RPMI8226 (cell line): ENCODE measurements at regions not wholly inside any gene's neighbourhood (a gene's known extent, or its start where the extent isn't known, plus 50 kb on each side); places are given as distances from the start of the nearest gene placed in this dataset.
A peak's percentile ranks its signal among the peaks of the same experiment; 100 is the strongest.

Source experiments
- DNase-seq: peaks from one replicate; pipeline ENCODE4 v3.0.0-alpha.2; 2015

- no peak for DNase-seq
Observed at GRCh38 chr1:207971331-207972219, 60.6 kb upstream of the CD34 start.

DNA sequence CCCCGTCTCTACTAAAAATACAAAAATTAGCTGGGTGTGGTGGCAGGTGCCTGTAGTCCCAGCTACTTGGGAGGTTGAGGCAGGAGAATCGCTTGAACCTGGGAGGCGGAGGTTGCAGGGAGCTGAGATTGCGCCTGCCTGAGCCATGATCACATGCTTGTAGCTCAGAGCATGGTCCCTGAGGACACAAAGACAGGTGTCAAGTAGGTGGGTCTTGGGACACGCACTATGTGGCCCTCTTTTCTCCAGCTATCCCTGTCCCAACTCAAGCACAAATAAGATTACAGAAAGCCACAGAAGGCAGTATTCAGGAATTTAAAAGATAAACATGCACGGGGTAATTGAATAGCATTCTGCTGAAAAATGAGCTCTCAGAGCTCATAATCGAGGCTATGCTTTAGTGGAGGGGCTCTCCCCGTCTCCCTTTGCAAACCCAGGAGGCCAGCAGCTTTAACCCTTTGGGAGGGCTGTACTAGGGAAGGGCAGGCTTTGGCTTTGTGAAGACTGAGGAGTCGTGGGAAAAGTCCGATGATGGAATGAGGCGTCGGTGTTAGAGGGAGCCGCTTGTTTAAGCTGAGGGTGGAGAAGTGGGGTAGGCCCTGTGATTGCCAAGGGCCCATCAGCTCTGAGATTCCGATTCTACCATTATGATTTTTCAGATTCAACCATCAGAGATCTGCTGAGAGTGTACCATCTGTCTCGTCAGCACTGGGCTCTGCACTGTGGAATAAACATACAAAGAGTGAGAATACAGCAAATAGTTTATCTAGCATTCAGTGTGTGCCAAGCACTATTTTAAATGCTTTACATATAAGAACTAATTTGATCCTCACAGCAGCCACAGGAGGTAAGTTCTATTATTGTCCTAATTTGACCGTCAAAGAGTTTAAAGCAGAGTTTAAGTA lies 59.7 kb upstream of the CD34 start:
- DNase-seq: no peak

DNA sequence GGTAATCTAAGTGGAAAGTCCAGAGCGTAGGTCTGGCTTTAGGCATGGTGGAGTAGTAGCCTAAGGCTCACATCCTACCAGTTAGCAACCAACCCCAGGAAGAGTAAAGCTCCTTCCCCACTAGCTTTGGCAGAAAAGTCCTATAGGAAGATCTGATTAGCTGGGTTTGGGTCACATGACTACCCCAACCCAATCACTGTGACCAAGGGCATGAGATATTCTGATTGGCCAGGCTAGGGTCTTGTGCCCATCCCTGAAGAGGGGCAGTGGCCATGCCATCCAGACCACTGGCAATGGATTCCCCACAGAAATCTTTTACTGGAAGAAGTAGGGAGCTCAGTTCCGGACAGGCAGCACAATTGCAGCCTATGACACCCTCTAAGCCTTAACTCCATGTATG lies 58.6 kb upstream of the CD34 start:
- no peak for DNase-seq

GRCh38 chr1:207968521-207969009 lies 57.6 kb upstream of the CD34 start:
- no peak for DNase-seq

DNA sequence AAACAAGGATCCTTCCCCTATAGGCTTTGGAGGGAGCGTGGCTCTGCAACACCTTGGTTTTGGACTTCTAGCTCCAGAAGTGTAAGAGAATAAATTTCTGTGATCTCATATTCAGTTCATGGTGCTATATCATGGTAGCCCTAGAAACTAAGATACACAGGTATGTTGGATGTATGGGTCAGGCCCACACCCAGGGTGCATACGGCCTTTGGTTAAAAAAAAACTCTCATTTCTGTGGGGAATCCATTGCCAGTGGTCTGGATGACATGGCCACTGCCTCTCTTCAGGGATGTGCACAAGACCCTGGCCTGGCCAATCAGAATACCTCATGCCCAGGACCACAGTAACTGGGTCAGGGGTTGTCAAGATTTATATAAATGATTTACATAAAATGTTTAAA lies 56.8 kb upstream of the CD34 start:
- DNase-seq: no peak

DNA sequence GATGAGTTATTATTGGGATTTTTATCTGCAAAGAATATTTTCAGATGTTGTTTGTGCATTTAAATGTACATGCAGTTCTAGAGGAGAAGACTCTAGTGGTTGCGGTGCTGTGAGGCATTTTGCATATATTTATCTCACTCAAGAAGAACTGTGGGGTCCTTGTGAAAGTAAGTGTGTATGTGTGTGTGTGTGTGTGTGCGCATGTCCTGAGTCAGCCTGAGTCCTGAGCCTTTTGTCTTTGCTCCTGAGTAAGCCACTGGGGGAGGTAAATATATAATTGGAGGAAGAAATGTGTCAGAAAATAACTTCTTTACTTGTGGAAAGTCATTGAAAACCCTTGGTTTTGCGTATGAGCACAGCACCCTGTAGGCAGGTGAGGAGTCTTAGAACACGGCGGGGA lies 55.6 kb upstream of the CD34 start:
- no peak for DNase-seq

DNA sequence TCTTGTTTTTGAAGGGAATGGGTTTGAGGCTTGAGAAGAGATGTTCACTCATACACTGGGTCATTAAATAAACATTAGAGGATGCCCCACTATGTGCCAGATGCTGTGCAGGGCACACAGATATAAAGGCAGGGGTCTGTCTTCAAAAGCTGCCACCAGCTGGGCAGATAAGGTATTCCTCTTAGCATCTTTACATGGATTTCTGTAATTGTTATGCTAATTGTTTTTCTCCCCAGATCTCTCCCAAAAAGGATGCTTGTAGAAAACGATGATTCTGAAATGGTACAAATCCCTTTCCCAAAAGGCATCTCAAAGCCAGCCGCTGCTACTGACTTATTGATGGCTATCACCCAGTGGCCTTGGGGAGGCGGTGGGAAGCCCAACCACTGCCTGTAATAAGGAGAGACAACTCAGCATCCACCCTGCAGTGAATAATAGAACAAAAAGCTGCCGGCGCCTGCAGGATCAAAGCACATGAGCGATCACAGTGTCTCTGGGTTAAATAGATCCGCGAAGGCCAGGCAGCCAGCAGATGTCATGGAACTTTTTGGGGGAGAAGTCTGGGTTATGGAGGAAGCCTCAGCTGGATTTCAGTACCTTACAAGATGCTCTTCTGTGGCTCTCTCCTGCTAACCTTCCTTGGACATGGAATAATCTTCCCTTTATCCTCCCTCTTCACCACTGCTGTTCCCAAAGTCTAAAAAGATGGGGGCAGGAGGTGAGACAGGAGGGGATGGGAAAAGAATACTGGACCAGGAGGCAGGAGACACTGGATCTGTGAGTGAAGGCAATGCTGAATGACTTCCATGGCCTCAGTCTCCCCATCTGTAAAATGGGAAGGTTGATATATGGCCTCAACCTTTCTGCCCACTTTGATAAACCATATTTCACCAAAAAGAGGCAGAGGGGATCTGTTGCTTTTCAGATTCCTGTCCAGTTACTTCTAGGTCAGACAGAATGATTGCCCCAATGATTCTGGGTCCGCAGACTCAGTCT lies 54.8 kb upstream of the CD34 start:
- DNase-seq: no peak

DNA sequence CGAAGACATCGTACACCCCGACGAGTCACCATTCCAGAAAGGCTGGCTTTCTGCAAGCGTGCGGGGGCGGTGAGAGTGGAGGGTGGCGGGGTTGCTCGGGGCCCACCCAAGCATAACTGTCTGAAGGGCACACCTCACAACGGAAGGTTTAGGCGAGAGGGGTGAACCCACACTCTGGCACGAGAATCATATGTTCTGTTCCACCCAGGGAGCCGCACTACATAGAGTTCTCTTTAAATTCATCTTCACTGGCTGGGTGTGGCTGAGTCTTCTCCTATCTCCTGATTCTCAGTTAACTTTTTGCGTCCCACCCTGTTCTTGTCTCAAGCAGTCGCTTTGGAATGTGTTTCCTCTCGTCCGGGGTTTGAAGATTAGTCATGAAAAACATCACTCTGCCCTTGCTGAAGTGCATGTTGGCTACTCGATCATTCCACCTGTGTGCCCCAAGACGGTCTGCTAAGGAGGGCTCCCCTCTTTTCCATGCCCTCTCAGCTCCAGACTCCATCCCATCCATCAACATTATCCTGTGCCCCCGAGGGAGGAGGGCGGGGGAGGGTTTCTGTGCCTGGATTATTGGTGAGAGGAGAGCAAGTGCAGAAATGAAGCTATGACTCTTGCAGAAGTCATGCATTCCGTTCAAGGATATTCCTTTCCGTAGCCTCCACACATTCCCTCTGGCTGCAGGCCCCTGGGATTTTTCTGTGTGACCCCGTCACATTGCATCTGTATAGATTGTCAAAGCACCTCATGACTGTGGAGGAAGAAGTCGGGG lies 53.5 kb upstream of the CD34 start:
- no peak for DNase-seq

DNA sequence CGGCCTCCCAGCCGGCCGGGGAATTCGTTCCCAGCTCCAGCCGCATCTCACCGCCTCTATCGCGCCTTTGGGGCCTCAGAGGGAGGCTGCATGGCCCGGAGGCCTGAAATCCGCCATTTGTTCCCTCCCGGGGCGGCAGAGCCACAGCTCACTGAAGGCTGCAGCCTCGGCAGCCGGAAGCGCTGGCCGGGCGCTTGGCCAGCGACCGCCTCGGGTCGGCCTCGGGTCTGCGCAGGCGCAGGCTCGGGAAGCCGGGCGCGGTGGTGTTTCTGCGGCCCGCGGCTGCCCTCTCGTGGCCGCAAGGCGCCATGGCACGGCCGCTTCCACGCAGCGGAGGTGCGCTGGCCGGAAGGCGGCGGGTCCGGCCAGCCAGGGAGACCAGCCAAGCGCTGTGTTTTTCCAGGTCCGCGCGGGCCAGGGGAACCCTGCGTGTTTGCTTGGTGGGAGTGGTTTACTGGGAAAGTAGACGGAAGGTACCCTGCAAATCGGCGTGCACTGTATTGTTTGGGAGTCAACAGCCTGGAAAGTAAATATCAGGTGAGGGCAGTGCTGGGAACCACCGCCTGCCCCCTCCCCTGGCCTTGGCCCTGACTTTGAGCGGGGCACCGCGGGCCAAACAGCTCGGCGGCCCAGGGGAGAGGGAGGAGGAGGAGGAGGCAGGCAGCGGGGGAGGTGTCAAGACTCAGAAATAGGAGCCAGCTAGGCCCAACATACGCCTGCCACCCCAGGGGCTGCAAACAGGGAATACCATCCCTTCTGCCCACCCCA lies 52.7 kb upstream of the CD34 start:
- peak; percentile 97 for DNase-seq

DNA sequence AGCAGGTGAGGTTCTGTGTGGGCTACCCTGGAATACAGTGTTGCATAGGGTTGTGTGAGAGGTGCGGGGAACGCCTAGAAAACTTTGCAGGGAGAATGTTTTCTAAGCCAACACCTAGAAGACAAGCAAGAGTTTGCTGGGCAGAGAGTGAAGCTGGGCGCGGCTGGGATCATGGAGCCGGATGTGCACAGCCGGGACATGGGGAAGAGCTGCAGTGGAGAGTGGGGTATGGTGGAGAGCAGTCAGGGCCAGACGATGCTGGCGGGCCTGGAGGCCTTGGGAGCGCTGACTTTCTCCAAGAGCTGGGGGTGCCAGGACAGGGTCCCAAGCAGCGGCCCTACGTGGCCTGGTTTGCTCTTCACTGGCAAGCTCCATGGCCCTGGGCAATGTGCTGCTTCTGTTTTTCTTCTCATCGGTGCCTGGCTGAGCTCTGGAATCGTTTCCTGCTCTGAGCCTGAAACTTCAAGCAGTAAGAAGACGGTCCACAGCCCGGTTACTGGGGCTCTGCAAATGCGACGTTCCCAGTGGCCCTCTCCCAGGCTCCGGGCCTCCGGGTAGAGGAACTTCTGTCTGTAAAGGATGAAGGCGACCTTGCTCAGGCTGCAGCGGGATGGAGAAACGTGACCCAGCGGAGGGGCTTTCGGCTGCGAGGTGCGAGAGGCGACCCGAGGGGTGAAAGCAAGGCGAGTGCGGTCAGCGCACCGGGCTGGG lies 51.9 kb upstream of the CD34 start:
- no peak for DNase-seq
